Neural progenitor cell (in vitro differentiated cells): ENCODE measurements at regions not wholly inside any gene's neighbourhood (a gene's known extent, or its start where the extent isn't known, plus 50 kb on each side); places are given as distances from the start of the nearest gene placed in this dataset.

Experiments
- DNase-seq: peaks from one replicate; pipeline ENCODE4 v3.0.0-alpha.2; 2016; ENCODE audit warnings: low spot score
- H2AFZ ChIP-seq: fragments of 200-600 bp; sonication (generic); replicated peaks from 2 replicates; pipeline ENCODE4 v1.6.1; 2016; ENCODE audit warnings: antibody characterized with exemption
- H3F3A ChIP-seq: fragments of 200-600 bp; sonication (generic); 2 replicates; pipeline ENCODE4 v1.6.1; 2016; ENCODE audit warnings: antibody characterized with exemption, low read depth
- H3K27ac ChIP-seq: fragments of 200-600 bp; sonication (generic); 2 replicates; pipeline ENCODE4 v1.5.1; 2016; ENCODE audit warnings: mild to moderate bottlenecking
- H3K27me3 ChIP-seq: fragments of 200-600 bp; sonication (generic); 2 replicates; pipeline ENCODE4 v1.6.1; 2016; ENCODE audit warnings: mild to moderate bottlenecking, moderate library complexity
- H3K36me3 ChIP-seq: fragments of 200-600 bp; sonication (generic); 2 replicates; pipeline ENCODE4 v1.5.1; 2016
- H3K4me1 ChIP-seq: fragments of 200-600 bp; sonication (generic); 2 replicates; pipeline ENCODE4 v1.6.1; 2016; ENCODE audit warnings: mixed run types
- H3K4me2 ChIP-seq: fragments of 200-600 bp; sonication (generic); 2 replicates; pipeline ENCODE4 v1.6.1; 2016
- H3K4me3 ChIP-seq: fragments of 200-600 bp; sonication (generic); 2 replicates; pipeline ENCODE4 v1.5.1; 2016
- H3K79me2 ChIP-seq: fragments of 200-600 bp; sonication (generic); 2 replicates; pipeline ENCODE4 v1.6.1; 2016; ENCODE audit warnings: low read depth
- H3K9ac ChIP-seq: fragments of 200-600 bp; sonication (generic); 2 replicates; pipeline ENCODE4 v1.6.1; 2016
- H3K9me3 ChIP-seq: fragments of 200-600 bp; sonication (generic); 2 replicates; pipeline ENCODE4 v1.5.1; 2016; ENCODE audit warnings: low read depth
- H4K20me1 ChIP-seq: fragments of 200-600 bp; sonication (generic); 2 replicates; pipeline ENCODE4 v1.6.1; 2016; ENCODE audit warnings: low read depth
- H3K27ac Mint-ChIP-seq: 3 replicates; pipeline ENCODE4 v1.8.0; 2021; ENCODE audit warnings: mixed read lengths
- H3K27me3 Mint-ChIP-seq: 2 replicates; pipeline ENCODE4 v1.8.0; 2022; ENCODE audit warnings: low read depth, mild to moderate bottlenecking, inconsistent platforms, moderate library complexity, mixed read lengths; ENCODE audit not compliant: insufficient read depth
- H3K36me3 Mint-ChIP-seq: 3 replicates; pipeline ENCODE4 v1.8.0; 2021; ENCODE audit warnings: mixed read lengths
- H3K4me1 Mint-ChIP-seq: 3 replicates; pipeline ENCODE4 v1.8.0; 2021; ENCODE audit warnings: mixed read lengths
- H3K4me3 Mint-ChIP-seq: 3 replicates; pipeline ENCODE4 v1.8.0; 2021; ENCODE audit warnings: mild to moderate bottlenecking, moderate library complexity, mixed read lengths
- H3K9me3 Mint-ChIP-seq: 3 replicates; pipeline ENCODE4 v1.8.0; 2020; ENCODE audit warnings: mixed read lengths
- EZH2 ChIP-seq: fragments of 200-600 bp; sonication (generic); IDR thresholded peaks from 2 replicates; pipeline ENCODE4 v1.6.1; 2017; ENCODE audit warnings: antibody characterized with exemption, mild to moderate bottlenecking, moderate library complexity
- EZH2phosphoT487 ChIP-seq: fragments of 200-600 bp; sonication (generic); IDR thresholded peaks from 2 replicates; pipeline ENCODE4 v1.6.1; 2017; ENCODE audit warnings: antibody characterized with exemption
- TF ChIP-seq, protein P1 (sequence below): fragments of 200-600 bp; sonication (generic); IDR thresholded peaks from 2 replicates; pipeline ENCODE4 v1.5.1; 2017; ENCODE audit warnings: antibody characterized with exemption, mild to moderate bottlenecking

DNA sequence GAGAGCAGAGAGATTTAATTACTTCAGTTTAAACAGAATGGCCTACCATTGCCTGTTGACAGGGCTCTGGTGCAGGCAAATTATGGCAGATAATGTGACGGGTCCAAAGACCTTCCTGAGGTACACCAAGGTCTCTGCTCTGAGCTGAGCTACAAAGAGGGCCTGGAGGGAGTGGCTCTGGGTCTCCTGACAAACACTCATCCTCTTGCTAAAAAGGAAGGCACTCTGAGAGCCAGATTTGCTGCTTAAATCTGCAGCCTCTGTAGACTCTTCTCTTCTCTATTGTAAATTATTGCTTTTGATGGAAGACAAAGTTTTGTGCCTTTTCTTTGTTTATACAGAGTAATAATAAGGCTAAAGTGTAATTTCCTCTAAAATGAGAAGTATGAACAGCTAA, 529.5 kb upstream of the FZD8 start:
- H3K4me1 Mint-ChIP-seq, result peaks cover 7% of the 10 kb centered on the region
- no peaks in the 10 kb centered on the region for H3K36me3 ChIP-seq
- no peak overlapping the region for H3K27ac Mint-ChIP-seq
- H3K4me3 Mint-ChIP-seq, result no peak overlapping the region
- H3K79me2 ChIP-seq, result no peaks in the 10 kb centered on the region
- H3K9me3 Mint-ChIP-seq, result no peaks in the 10 kb centered on the region
- H3K27me3 Mint-ChIP-seq, result no peaks in the 10 kb centered on the region
- no peaks in the 10 kb centered on the region for H3K36me3 Mint-ChIP-seq
- H3K4me3 ChIP-seq, result no peak overlapping the region
- H3K9me3 ChIP-seq, result no peaks in the 10 kb centered on the region
- DNase-seq, result peak; percentile 28
- no peak overlapping the region for H3K27ac ChIP-seq
- H3K4me2 ChIP-seq, result no peak overlapping the region
- no peak overlapping the region for H3K9ac ChIP-seq
- H3K4me1 ChIP-seq, result no peaks in the 10 kb centered on the region
- no peaks in the 10 kb centered on the region for H4K20me1 ChIP-seq
- H3K27me3 ChIP-seq, result no peaks in the 10 kb centered on the region
- no peaks in the 10 kb centered on the region for H3F3A ChIP-seq
- TF ChIP-seq EZH2, result no peak
- TF ChIP-seq, protein P1, sequence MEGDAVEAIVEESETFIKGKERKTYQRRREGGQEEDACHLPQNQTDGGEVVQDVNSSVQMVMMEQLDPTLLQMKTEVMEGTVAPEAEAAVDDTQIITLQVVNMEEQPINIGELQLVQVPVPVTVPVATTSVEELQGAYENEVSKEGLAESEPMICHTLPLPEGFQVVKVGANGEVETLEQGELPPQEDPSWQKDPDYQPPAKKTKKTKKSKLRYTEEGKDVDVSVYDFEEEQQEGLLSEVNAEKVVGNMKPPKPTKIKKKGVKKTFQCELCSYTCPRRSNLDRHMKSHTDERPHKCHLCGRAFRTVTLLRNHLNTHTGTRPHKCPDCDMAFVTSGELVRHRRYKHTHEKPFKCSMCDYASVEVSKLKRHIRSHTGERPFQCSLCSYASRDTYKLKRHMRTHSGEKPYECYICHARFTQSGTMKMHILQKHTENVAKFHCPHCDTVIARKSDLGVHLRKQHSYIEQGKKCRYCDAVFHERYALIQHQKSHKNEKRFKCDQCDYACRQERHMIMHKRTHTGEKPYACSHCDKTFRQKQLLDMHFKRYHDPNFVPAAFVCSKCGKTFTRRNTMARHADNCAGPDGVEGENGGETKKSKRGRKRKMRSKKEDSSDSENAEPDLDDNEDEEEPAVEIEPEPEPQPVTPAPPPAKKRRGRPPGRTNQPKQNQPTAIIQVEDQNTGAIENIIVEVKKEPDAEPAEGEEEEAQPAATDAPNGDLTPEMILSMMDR, result no peak
- no peak for TF ChIP-seq EZH2phosphoT487
- H2AFZ ChIP-seq, result no peak overlapping the region

DNA sequence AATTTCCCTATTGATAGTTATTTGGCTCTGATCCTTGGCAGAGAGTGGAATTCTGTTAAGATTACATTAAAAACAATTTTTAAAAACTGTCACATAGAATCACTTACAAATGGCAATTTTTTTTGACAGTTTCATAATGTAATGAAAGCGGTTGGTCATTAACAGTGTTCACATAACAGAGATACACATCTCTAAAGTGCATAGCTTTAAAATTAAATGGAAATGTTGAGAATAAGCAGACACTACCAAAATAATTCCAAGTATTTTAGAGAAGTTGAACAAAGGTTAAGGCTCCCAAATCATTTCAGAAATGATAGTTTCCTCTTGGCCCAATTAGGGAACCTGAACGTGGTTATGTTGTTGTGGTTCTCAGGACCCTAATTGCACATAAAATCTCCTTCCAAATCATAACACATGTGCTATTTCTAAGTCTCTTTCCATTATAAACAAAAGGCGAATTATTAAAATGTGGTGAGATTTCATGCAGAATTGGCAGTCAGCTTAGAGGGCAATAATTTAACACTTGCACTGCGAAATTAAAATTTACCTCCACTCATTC, 528.9 kb upstream of the FZD8 start:
- Histone ChIP-seq H2AFZ (no peak overlapping the region), H3K36me3 (no peaks in the 10 kb centered on the region), H3K4me1 (no peaks in the 10 kb centered on the region), H3K27me3 (no peaks in the 10 kb centered on the region), H3K4me3 (no peak overlapping the region), H4K20me1 (no peaks in the 10 kb centered on the region), H3K27ac (no peak overlapping the region), H3K9me3 (no peaks in the 10 kb centered on the region), H3K4me2 (no peak overlapping the region), H3K9ac (no peak overlapping the region), H3K79me2 (no peaks in the 10 kb centered on the region), H3F3A (no peaks in the 10 kb centered on the region)
- Mint-ChIP-seq H3K9me3 (no peaks in the 10 kb centered on the region), H3K36me3 (no peaks in the 10 kb centered on the region), H3K27me3 (no peaks in the 10 kb centered on the region), H3K4me1 (peaks cover 7% of the 10 kb centered on the region), H3K27ac (no peak overlapping the region), H3K4me3 (no peak overlapping the region)
- TF ChIP-seq, protein P1, result no peak
- TF ChIP-seq EZH2 (no peak), EZH2phosphoT487 (no peak)
- DNase-seq, result no peak

DNA sequence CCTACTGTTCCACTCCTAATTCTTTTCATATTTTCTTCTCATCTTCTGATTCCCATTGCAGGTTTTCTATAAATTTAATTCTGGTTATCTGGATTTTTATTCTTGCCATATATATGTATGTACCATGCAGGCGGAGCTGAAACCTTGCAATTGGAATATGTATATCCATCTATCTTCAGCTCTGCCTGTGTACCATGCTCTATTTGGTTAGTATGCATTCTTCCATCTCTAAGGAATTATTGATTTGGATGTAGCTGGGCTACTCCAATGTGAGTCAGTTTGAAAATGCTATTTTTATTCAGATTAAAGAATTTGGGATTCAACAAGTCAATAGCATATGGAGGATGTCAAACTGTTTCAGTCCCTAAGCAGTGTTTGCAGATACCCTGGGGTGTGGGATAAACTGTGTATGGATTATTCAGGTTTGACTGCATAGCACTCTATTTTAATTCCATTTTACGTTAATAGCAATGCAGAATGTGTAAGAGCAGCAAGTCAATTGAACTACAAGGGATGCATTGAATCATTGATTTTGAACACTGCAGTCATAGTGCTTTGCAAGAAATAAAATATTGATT, 528.1 kb upstream of the FZD8 start:
- Mint-ChIP-seq H3K27me3 (no peaks in the 10 kb centered on the region), H3K9me3 (no peaks in the 10 kb centered on the region), H3K4me1 (peaks cover 7% of the 10 kb centered on the region), H3K36me3 (no peaks in the 10 kb centered on the region), H3K4me3 (no peak overlapping the region), H3K27ac (no peak overlapping the region)
- Histone ChIP-seq H3K27ac (no peak overlapping the region), H3K79me2 (no peaks in the 10 kb centered on the region), H3F3A (peaks cover under 1% of the 10 kb centered on the region), H3K27me3 (no peaks in the 10 kb centered on the region), H3K9me3 (no peaks in the 10 kb centered on the region), H2AFZ (no peak overlapping the region), H3K4me3 (no peak overlapping the region), H3K4me1 (no peaks in the 10 kb centered on the region), H3K36me3 (no peaks in the 10 kb centered on the region), H4K20me1 (no peaks in the 10 kb centered on the region), H3K9ac (no peak overlapping the region), H3K4me2 (no peak overlapping the region)
- TF ChIP-seq EZH2phosphoT487 (no peak), EZH2 (no peak)
- TF ChIP-seq, protein P1, result no peak
- DNase-seq, result no peak
